Umbilical cord (tissue), 1 donor: ENCODE measurements at regions not wholly inside any gene's neighbourhood (a gene's known extent, or its start where the extent isn't known, plus 50 kb on each side); places are given as distances from the start of the nearest gene placed in this dataset.

Experiments
- DNase-seq: peaks from one replicate; pipeline ENCODE4 v3.0.0-alpha.2; 2015; ENCODE audit warnings: low spot score

DNA sequence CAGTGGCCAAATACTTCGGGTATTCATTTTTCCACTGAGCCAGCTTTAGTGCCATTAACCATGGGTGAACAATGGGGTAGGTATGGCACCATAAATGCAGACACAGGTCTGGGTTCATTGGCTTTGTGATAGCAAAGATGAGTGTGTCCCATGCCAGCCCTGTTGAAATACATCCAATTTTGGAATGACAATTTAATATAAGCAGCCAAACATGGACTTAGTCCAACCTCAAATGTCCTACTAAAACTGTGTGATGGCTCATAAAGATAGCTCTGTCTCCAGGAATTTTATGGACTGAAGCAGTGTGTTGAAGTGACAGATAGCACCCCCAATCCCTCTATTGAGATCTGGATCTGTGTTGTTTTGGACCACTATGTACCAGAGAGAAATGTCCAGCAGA is 514.9 kb downstream of the RASEF start:
- DNase-seq: no peak

DNA sequence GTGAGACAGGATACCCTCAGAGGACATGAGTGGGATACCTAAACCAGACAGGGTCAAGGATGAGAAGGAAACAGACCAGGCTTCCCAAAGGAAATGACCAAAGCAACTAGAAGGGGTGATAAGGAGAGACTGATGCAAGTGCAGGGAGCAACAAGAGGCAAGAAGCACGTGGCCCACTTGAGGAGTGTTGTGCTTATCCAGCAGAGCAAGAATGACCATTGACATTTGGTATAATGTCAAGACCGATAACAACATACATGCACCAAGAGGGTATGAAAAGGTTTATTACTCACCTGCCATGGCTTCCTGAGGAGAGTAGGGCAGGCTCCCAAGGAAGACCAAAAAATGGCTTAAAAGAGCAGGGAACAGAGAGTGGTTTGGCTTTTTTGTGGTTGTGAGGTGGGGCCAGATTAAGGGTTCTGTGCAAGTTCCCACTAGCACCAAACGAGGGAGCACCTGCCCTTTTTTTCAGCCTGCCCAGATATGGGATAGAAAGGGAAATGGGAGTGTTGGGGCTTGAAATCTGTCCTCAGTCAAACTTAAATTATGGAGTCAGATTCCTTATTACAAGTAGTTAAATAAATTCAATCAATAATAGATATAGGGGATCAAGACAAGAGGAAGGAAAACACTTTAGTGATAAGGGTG is 513.6 kb downstream of the RASEF start:
- no peak for DNase-seq

DNA sequence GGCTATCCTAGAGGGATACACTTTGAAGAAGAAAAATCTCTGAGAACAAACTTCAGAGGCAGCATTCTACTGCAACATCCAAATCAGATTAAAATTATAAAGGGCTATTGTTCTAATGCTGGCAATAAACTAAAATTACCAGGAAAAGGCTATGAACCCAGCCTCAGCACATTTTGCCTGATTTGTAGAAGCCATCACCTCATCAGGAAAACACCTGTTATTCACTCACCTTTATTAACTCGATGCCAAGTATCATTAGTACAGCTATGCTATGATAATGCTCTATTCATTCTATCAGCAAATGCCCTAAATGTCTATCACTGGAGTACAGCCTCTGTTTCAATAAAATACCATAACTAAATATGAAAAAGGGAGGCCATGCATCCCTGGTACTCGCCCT is 510.2 kb downstream of the RASEF start:
- no peak for DNase-seq

DNA sequence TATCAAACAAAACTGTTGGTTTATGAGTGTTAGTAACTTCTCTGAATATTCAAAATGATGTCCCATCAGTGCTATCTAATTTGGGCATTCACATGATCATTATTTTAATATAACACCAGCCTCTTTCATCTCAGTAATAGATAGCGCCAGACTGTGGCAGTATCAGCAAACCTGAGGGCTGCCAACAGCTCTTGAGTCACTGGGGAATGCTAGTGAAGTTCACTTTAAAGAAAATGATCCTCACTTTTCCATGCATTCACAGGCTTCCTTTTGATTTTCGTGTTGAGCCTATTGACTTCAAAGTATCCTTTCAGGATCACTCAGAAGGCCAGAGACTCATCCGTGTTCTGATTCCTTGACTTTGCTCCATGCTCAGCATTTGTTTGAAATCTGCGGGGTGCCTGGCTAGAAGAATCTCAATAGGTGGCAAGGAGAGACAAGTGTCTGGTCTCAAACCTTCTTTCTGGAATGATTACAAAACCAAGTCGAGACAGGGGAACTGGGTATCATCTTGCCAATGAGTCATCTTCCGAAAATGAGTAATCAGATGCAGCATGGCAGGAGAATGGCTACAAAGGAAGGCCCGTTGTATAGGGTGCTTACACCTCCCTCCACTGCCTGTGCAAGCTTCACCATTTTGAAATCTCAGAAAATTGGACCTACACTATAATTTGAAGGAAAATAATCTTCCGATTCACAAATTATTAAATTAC is 509.1 kb downstream of the RASEF start:
- no peak for DNase-seq

DNA sequence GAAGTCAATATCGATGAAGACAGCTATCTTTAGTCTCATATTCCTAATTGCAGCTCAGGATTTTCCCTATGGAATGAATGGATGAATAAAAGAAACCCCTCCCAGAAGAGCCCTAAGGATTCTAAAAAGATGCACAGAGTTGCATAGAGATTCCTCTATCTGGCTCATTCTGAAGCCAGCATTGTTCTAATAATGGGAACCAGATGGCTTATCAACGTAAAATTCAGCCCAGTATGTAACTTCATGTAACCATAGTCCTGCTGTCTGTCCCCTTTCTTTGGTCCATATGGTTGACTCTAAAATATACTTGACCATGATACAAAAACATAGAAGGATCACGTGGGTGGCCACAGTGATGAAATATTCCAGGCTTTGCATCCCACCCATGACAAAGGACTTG is 508.6 kb downstream of the RASEF start:
- no peak for DNase-seq

DNA sequence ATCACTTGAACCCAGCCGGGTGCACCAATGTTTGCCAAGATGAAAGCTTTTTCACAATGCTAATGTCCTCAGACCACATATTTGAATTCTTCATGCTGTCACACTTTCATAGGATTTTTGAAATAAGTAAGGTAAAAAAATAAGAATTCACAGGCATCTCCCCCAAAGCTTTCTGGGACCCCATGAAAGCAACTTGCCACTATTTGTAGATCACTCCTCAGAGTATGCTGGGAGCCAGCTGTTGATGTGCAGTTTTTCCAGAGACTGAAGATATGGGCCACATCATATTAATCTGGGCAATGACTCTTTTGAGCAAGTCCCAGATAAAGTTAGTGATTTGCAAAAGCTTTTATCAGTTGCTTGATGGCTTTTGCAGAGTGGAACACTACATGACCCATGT is 507.9 kb downstream of the RASEF start:
- no peak for DNase-seq

DNA sequence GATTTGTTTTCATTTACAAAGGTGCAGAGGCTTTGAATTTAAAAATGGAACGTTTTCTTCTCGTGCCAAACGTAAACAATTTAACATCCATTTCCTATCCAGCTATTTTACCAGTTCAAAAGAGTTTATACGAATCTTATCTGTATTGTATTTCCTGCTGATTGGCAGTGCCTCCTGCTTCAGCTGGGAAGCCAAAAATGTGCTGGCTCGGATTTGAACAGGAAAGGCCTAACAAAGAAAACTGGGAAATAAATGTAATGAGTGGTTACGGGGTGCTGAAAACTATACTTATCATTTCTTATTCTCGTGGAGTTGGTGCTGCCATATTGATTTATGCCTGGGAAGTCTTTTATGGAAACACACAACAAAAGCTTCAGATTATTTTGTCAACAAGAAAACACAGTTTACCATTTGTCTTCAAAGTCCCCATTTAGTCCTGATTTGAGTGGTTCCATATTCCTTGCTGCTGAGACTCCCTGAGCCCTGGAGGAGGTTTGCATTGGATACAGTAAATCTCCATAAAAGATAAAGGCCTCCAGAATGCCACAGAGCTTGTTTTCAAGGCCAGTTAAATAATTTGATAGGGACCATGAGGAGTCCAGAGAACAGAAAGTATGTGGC is 507.4 kb downstream of the RASEF start:
- peak; percentile 35 for DNase-seq

DNA sequence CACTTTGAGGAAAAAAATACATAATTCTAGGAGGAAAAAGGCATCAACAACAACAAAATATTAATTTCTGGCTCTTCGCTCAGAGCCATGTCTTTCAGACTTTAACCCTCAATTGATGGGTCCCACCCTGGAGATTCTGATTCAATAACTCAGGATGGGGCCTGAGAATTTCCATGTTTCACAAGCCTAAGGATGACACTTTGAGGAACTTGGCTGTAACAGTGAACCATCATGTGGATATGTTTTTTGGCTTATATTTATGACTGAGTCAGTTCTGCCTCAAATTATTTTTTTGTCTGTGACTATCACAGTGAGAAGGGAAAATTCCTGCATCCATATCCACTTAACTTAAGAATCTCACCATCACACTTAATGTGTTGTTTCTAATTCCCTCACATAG is 504.6 kb downstream of the RASEF start:
- no peak for DNase-seq

DNA sequence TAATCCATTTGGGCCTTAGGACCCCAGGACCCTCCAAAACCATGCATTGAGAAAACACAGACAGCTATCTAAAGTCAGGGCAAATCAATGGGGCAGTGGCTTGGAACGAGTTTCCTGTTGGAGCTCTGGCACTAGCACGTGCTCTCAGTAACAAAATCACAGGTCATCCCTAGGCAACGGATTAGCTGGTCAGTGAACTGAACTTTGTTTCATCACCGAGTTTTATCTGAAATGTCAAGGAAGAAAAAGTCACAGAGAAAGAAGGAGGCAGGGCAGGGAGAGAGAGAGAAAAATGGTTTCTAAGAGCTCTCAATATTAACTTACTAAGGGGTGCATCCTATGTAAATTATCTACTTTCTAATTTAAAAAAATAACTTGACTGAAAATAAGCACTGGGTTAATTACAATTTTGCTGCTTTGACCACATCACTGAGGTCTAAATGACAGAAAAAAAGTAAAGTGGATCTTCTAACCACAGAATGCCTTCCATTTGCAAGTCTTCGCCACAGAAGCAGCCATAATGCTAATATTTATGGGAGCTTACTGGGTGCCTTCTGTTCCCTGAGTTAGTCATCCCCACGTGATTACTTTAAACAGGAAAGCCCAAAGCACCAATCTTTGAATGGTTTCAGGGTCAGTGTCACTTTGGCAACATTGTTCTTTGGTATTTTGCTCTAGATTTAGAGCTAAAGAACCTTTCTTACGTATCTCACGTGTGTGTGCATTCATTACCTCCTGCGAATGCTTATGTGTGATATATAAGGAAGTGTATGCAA is 503.9 kb downstream of the RASEF start:
- DNase-seq: no peak

DNA sequence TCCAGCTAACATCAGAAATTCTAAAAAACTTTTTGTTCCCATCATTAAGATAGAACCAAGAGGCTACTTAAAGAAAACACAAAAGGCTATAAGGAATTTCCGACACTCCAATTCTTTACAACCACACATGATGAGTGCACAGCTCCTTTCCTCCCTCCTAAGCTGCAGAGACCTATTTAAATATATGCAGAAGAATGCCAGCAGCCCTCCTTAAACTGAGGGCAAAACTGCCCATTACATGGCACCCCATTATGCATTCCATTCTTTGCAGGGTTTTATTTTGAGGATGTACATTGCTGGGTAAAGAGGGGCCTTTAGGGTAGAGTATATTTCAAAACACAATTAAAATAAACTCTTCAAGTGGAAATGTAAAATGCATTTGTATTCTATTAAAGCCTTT is 502.9 kb downstream of the RASEF start:
- no peak for DNase-seq

DNA sequence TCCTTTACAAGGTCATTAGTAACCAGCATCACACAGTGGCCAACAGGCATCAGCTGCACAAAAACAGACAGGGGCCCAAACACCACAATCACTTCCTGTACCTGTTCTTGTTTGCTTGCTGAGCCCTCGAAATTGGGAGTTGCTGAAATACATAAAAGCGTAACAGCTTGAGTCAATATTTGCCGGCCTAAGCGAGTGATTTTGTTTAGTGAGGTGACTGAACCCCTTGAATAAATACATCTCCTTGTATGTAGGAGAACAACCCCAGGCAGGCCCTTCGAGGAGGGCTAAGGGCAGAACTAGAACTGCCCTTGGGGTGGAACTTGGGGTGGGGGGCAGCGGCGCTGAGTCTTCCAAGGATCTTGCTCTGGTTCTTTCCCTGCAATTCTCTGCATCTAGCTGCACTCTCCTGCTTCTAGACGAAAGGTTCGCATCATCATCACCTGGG is 502.5 kb downstream of the RASEF start:
- DNase-seq: no peak

DNA sequence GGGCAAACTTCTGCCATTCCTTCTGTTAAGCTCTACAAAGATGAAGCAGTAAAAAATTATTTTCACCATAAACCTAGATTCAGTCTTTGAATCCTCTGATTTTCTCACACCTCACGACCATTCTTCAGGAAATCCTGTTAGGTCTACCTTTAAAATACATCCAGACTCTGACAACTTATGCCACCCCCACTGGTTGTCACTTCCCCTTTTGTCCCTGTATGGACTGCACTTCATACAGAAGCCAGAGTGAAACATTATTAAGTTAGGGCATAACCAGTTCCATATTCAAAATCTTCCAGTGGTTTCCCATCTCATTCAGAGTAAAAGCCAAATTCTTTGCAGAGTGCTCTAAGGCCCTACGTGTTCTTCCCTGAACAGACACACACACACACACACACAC is 499.8 kb downstream of the RASEF start:
- no peak for DNase-seq

DNA sequence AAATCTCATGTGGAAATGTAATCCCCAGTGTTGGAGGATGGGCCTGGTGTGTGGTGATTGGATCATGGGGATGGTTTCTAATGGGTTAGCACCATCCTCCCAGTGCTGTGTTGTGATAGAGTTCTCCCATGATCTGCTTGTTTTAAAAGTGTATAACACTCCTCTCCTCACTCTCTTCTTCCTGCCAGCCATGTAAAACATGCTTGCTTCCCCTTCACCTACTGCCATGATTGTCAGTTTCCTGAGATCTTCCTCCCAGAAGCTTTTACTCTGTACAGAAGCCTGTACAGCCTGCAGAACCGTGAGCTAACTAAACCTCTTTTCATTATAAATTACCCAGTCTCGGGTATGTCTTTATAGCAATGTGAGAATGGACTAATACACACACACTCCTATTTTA is 499.1 kb downstream of the RASEF start:
- no peak for DNase-seq

DNA sequence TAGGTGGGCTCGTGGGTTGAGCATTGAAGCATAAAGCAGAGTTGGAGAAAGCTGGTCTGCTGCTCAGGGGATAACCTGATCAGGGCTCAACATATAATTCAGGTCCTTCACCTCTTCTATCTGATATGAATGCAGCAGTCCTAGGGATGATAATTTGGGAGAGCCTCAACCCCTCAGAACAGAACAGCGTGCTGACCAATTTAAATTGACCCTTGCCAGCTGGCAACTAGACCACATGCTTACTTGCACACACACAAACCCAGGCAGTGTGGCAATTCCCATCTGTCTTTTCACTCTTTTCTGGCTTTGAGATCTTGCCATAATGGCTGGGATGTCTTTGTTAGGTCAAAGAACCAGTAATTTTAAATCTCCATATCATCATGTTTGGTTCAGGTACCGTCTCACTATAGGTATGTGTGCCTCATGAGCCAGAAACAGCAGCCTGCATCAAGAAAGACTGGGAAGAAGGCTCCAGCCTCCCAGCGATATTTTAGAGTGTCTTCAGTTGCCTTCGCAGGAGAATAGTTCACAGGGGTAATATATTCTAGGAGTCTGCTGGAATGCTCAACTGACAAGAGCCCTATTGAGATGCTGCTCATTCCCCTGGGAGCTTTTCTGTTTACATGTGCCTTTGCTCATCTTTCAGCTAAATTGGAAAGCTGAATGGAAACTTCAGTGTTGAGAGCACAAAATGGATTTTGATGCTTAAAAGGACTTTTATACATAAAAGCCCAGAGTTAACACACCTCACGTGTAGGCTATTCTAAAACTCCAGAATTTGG is 497.6 kb downstream of the RASEF start:
- DNase-seq: no peak

DNA sequence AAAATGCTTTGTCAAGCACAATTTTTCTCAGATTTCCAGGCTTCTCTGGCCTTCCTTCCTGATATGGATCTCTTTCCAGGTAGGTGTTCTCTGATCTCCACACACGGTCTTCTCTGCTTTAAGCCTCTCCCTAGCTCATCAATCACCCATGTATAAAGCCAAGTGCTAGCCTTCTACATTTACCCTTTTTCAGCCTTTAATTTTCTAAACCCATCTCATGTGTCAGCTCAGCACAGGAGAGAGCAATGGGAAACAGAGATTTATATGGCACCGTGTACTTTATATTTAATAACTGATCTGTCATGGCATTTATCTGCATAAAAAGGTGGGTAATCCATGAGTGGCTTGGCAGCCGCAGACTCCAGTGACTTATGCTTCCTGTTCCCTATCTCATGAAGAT is 495.0 kb downstream of the RASEF start:
- no peak for DNase-seq

DNA sequence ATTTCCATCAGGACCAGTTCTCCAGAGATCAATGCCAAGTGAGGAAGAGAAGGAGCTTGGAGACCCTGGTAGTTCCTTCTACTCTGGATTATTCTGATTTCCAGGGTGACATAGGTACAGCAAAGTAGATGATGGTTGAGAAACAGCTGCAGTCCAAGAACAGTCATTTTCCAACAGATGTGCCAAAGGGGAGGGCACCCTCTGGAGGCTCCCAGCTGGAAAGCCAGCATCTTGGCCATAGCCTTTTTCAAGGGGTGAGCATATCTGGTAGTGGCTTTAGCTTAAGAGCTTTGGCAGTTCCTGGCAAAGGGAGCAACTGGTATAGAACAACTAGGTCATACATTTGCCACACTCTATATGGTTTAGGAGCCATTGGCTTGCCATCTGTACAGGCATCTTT is 492.7 kb downstream of the RASEF start:
- no peak for DNase-seq

DNA sequence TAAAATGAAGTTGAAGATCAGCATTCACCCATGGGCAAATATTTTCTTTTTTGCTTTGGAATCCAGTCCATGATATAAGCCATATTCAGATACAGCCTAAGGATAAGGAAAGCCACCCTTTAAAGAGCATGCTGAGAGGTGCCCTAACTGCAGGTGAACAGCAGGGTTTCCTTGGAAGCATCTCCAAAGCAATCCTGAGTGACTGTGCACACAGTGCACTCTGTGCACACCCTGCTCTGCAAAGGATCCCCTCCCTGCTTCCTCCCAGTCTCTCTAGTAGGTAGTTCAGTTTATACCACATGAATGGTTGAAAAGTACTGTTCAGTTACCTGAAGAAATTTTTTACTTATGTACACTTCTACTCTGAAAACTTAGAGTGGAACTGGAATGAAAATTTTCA is 491.4 kb downstream of the RASEF start:
- DNase-seq: no peak

DNA sequence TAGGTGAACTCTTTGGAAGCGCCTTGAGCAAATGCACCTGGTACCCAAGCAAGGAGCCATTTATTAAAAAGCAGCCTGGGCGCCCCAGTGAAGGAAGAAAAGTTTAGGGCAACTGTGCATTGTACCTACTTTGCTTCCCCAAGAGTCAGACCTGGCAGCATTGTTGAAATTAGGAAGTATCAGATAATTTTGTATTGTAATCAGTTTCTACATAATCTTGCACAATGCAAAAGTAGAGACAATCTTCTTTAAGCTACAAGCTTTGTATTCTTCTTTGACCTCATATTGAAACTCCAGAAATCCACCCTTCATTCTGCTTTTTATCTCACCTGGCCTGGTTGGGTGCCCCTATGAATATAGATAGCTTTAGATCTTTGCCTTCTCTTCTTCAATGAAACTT is 490.8 kb downstream of the RASEF start:
- DNase-seq: no peak

DNA sequence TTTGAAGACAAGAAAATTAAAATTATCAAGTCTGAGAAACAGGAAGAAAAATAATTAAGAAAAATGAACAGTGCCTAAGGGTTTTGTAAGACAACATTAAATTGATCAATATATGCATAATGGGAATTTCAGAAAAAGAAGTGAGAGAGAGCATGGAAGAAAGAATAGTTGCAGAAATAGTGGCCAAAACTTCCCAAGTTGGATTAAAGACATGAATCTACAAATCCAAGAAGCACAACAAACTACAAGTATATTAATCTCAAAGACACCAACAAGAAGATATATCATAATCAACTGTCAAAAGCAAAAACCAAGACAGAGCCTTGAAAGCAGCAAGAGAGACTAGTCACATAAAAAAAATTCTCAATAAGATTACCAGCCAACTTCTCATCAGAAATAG is 488.0 kb downstream of the RASEF start:
- no peak for DNase-seq

DNA sequence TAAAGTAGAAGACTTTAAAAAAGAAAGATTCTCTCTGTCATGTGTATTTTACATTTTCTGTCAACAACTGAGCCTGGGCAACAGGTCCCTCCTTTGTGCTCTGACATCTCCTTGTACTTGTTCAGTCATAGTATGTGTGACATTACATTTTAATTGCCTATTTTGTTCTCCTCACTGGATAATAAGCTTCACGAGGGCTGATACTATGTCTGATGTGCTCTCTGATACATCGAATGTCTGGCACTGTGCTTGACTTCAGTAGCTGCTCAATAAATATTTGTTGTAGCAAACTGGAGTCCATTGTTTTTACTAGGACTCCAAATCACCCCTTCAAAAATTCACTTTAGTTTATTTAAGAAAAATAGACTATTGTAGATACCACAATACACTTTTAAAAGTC is 482.0 kb downstream of the RASEF start:
- no peak for DNase-seq

DNA sequence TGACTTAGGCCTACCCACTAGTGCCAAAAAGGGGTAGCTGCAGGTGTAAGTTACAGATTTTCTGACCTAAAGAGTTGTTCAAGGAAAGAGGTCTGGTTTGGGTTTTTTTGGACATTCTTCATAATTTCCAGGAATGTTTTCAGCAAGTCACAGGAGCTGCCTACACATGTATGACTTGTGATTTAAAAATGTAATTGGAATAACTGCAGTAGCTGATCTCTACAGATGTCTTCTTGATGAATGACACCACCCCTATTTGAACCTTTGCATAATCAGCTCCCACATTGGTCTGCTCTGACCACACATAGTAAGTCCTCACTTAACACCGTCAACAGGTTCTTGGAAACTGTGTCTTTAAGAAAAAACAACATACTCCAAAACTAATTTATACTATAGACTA is 481.4 kb downstream of the RASEF start:
- DNase-seq: no peak

DNA sequence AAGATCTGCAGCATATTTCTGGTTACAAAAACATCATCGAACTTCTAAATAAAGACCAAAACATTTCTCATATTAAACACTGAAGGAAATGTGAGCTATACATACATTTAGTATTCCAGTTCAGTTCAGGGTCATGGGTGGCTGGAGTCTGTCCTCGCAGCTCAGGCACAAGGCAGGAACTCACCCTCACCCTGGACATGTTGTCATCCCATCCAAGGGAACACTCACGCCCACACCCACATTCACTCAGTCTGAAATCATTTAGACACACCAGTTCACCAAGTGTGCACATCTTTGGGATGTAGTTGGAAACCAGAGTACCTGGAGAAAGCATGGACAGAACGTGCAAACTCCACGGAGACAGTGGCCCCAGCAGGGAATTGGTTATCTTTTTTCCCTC is 481.0 kb downstream of the RASEF start:
- DNase-seq: no peak
